Gastrocnemius medialis (tissue), 4 donors: ENCODE measurements at regions not wholly inside any gene's neighbourhood (a gene's known extent, or its start where the extent isn't known, plus 50 kb on each side); places are given as distances from the start of the nearest gene placed in this dataset.

ENCODE experiments used
- POLR2A ChIP-seq, 2 donors: fragments of 450-650 bp; IDR thresholded peaks; one replicate each; pipeline ENCODE4 v1.6.1; 2017; ENCODE audit warnings: antibody characterized with exemption in 2 of 2, mild to moderate bottlenecking in 2 of 2, moderate library complexity in 2 of 2
- TF ChIP-seq, protein P1 (sequence below), 5 experiments: fragments of 450-650 bp in 3 of 5; fragments of 200-600 bp in 2 of 5; sonication (generic) in 2 of 5; IDR thresholded peaks in 4 of 5; conservative IDR thresholded peaks in 1 of 5; 1 replicate in 4 of 5; 2 replicates in 1 of 5; pipeline ENCODE4 v1.5.1; 2016 to 2019; ENCODE audit warnings: antibody characterized with exemption in 5 of 5, mild to moderate bottlenecking in 3 of 5, moderate library complexity in 3 of 5

DNA sequence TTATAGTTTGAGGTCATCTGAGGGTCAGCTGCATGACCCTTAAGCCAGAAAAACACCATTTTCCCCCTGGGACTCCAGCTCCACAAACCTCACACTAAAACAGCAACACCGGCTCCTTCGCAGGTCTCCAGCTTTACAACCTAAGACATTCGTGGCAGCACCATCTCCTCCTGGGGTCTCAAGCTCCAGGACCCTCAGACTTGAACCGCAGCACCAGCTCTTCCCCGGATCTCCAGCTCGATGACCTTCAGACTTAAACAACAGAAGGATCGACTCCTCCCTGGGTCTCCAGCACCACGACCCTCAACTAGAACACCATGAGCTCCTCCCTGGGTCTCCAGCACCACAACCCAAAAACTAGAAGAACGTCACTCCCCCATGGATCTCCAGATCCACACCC lies 233.7 kb upstream of the CNTN6 start:
- TF ChIP-seq, protein P1, sequence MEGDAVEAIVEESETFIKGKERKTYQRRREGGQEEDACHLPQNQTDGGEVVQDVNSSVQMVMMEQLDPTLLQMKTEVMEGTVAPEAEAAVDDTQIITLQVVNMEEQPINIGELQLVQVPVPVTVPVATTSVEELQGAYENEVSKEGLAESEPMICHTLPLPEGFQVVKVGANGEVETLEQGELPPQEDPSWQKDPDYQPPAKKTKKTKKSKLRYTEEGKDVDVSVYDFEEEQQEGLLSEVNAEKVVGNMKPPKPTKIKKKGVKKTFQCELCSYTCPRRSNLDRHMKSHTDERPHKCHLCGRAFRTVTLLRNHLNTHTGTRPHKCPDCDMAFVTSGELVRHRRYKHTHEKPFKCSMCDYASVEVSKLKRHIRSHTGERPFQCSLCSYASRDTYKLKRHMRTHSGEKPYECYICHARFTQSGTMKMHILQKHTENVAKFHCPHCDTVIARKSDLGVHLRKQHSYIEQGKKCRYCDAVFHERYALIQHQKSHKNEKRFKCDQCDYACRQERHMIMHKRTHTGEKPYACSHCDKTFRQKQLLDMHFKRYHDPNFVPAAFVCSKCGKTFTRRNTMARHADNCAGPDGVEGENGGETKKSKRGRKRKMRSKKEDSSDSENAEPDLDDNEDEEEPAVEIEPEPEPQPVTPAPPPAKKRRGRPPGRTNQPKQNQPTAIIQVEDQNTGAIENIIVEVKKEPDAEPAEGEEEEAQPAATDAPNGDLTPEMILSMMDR (IDR thresholded peaks at IDR 0.05 in 4 of 5, conservative IDR thresholded peaks at IDR 0.05 in 1 of 5), result no peak
- TF ChIP-seq POLR2A (IDR thresholded peaks at IDR 0.05), result no peak
